GM12878 (cell line): ENCODE measurements at regions not wholly inside any gene's neighbourhood (a gene's known extent, or its start where the extent isn't known, plus 50 kb on each side); places are given as distances from the start of the nearest gene placed in this dataset.

Experiments used
- ATAC-seq: fragments of 200-7000 bp; cut with Tn5 transposase; 3 replicates; pipeline ENCODE4 v1.9.1; 2020; ENCODE audit warnings: mild to moderate bottlenecking, moderate library complexity
- BruUV-seq: library from RNA; stranded (reverse); fragments of 400-500 nt; replicated peaks from 2 replicates; lab custom pipeline; 2021; lab: Mats Ljungman, UMichigan
- CTCF ChIA-PET: fragments of 300-600 bp; sonication (Branson Sonifier 250); formaldehyde crosslinking; extraction: SDS; loops from one replicate; lab custom pipeline; 2021; ENCODE audit warnings: inconsistent platforms; lab: Yijun Ruan, JAX
- POLR2A ChIA-PET: fragments of 350-600 bp; formaldehyde crosslinking; extraction: SDS; loops from one replicate; lab custom pipeline; 2021; ENCODE audit warnings: inconsistent platforms; lab: Charles Lee
- RAD21 ChIA-PET: fragments of 300-600 bp; sonication (Branson Sonifier 250); formaldehyde crosslinking; loops from one replicate; lab custom pipeline; 2023; ENCODE audit warnings: antibody characterized with exemption; ENCODE audit not compliant: unreplicated experiment; lab: Charles Lee
- SMC1A ChIA-PET: fragments of 300-600 bp; sonication (Branson Sonifier 250); formaldehyde crosslinking; loops from one replicate; lab custom pipeline; 2023; ENCODE audit not compliant: unreplicated experiment, uncharacterized antibody; lab: Charles Lee
- DNase-seq: peaks from one replicate; pipeline ENCODE4 v3.0.0-alpha.2; 2011; ENCODE audit warnings: low read depth, low spot score
- FAIRE-seq: peaks from 3 replicates; lab custom pipeline; 2011; peaks lifted over from hg19 to GRCh38; lab: Jason Lieb, UNC
- H2AFZ ChIP-seq: 2 replicates; pipeline ENCODE4 v1.6.0; 2011; ENCODE audit warnings: low read depth, low read length, control low read depth; ENCODE audit not compliant: control insufficient read depth
- H3K27ac ChIP-seq: 2 replicates; pipeline ENCODE4 v1.5.1; 2011; ENCODE audit warnings: control low read depth; ENCODE audit not compliant: control insufficient read depth, insufficient read depth
- H3K27me3 ChIP-seq, 2 experiments: replicated peaks in 1 of 2; 2 replicates each; pipeline versions ENCODE4 v1.6.0 to v1.6.1; 2011; ENCODE audit warnings: low read length in 1 of 2; ENCODE audit not compliant: control insufficient read depth in 2 of 2, insufficient read depth in 2 of 2
- H3K36me3 ChIP-seq, 2 experiments: 2 replicates each; pipeline ENCODE4 v1.5.1; 2011; ENCODE audit warnings: low read length in 1 of 2; ENCODE audit not compliant: control insufficient read depth in 2 of 2, insufficient read depth in 2 of 2
- H3K4me1 ChIP-seq: 2 replicates; pipeline ENCODE4 v1.6.1; 2011; ENCODE audit warnings: mild to moderate bottlenecking, low read length, moderate library complexity, mixed read lengths; ENCODE audit not compliant: control insufficient read depth, insufficient read depth
- H3K4me2 ChIP-seq: 2 replicates; pipeline ENCODE4 v1.6.0; 2011; ENCODE audit warnings: control low read depth; ENCODE audit not compliant: control insufficient read depth, insufficient read depth
- H3K4me3 ChIP-seq: fragments of 200-600 bp; sonication (generic); 2 replicates; pipeline ENCODE4 v1.5.1; 2016
- H3K79me2 ChIP-seq: 2 replicates; pipeline ENCODE4 v1.6.0; 2011; ENCODE audit warnings: low read length; ENCODE audit not compliant: control insufficient read depth, insufficient read depth
- H3K9ac ChIP-seq: 2 replicates; pipeline ENCODE4 v1.8.0; 2011; ENCODE audit warnings: low read length, control low read depth, mixed read lengths; ENCODE audit not compliant: control insufficient read depth, insufficient read depth
- H3K9me3 ChIP-seq: replicated peaks from 3 replicates; pipeline ENCODE4 v1.5.1; 2011; ENCODE audit warnings: mild to moderate bottlenecking, low read length; ENCODE audit not compliant: control insufficient read depth, insufficient read depth
- H4K20me1 ChIP-seq: 2 replicates; pipeline ENCODE4 v1.6.0; 2011; ENCODE audit not compliant: control insufficient read depth, insufficient read depth
- ASH2L ChIP-seq: fragments of 300-600, 200-600 bp; sonication (generic); IDR thresholded peaks from 2 replicates; pipeline ENCODE4 v1.6.1; 2017; ENCODE audit warnings: low read depth, mild to moderate bottlenecking, borderline replicate concordance
- BHLHE40 ChIP-seq, 2 experiments: fragments of 450-650 bp in 1 of 2; IDR thresholded peaks; 2 replicates each; pipeline ENCODE4 v1.6.1; 2011 to 2017; ENCODE audit warnings: low read depth in 2 of 2, borderline replicate concordance in 1 of 2, improper control_type of control experiment in 1 of 2, low read length in 1 of 2, mild to moderate bottlenecking in 1 of 2
- FOXK2 ChIP-seq: fragments of 450-650 bp; IDR thresholded peaks from 2 replicates; pipeline ENCODE4 v1.6.1; 2017; ENCODE audit warnings: mild to moderate bottlenecking, moderate library complexity
- GATAD2B ChIP-seq: fragments of 450-650 bp; conservative IDR thresholded peaks from 2 replicates; pipeline ENCODE4 v1.6.1; 2017; ENCODE audit warnings: low read depth, mild to moderate bottlenecking, moderate library complexity
- HCFC1 ChIP-seq: fragments of 150-350 bp; IDR thresholded peaks from 2 replicates; pipeline ENCODE4 v1.6.1; 2014; ENCODE audit warnings: low read length
- HDGF ChIP-seq: fragments of 450-650 bp; IDR thresholded peaks from 2 replicates; pipeline ENCODE4 v1.6.1; 2016; ENCODE audit warnings: antibody characterized with exemption
- JUNB ChIP-seq: IDR thresholded peaks from 2 replicates; pipeline ENCODE4 v1.6.1; 2016; ENCODE audit warnings: antibody characterized with exemption, mild to moderate bottlenecking
- KLF5 ChIP-seq: fragments of 450-650 bp; IDR thresholded peaks from 2 replicates; pipeline ENCODE4 v1.6.1; 2014; ENCODE audit warnings: mild to moderate bottlenecking; ENCODE audit not compliant: partially characterized antibody
- NR2C2 ChIP-seq: IDR thresholded peaks from 2 replicates; pipeline ENCODE4 v1.6.1; 2011; ENCODE audit warnings: borderline replicate concordance, low read depth; ENCODE audit not compliant: control insufficient read depth, insufficient read length
- PAX8 ChIP-seq: fragments of 450-650 bp; IDR thresholded peaks from 2 replicates; pipeline ENCODE4 v1.6.1; 2017; ENCODE audit warnings: mild to moderate bottlenecking, moderate library complexity
- RUNX3 ChIP-seq: IDR thresholded peaks from 2 replicates; pipeline ENCODE4 v1.6.1; 2012; ENCODE audit warnings: low read length, inconsistent platforms
- SMARCA5 ChIP-seq: fragments of 450-650 bp; IDR thresholded peaks from 2 replicates; pipeline ENCODE4 v1.6.1; 2017; ENCODE audit warnings: mild to moderate bottlenecking
- SP1 ChIP-seq: IDR thresholded peaks from one replicate; pipeline ENCODE4 v1.6.1; 2011; ENCODE audit warnings: low read depth, low read length
- TAF1 ChIP-seq: IDR thresholded peaks from 2 replicates; pipeline ENCODE4 v1.6.1; 2011; ENCODE audit warnings: mild to moderate bottlenecking, low read depth, low read length, borderline replicate concordance
- WRNIP1 ChIP-seq: IDR thresholded peaks from 2 replicates; pipeline ENCODE4 v1.6.1; 2011; ENCODE audit warnings: low read depth, low read length, improper control_type of control experiment, borderline replicate concordance
- ZNF24 ChIP-seq: fragments of 450-650 bp; IDR thresholded peaks from 2 replicates; pipeline ENCODE4 v1.6.1; 2017; ENCODE audit warnings: antibody characterized with exemption, mild to moderate bottlenecking
- WGBS: methylation state at CpG from one replicate; pipeline ENCODE4 v1.1.6; 2016; ENCODE audit warnings: low lambda C conversion rate; ENCODE audit not compliant: insufficient replicate concordance, insufficient coverage; ENCODE audit errors: missing lambda C conversion rate; 5-methylcytosine and 5-hydroxymethylcytosine counted together
- in situ Hi-C: fragments of 300-500 bp; cut with MboI; formaldehyde crosslinking; loops from 9 replicates; pipeline ENCODE4 v1.14.3; 2018; ENCODE audit warnings: mixed read lengths
- intact Hi-C: fragments of 100-400 bp; cut with micrococcal nuclease; formaldehyde crosslinking; loops from one replicate; pipeline ENCODE4 v1.14.2; 2022; ENCODE audit not compliant: unreplicated experiment
- TF ChIP-seq, protein P1 (sequence below): fragments of 450-650 bp; IDR thresholded peaks from 2 replicates; pipeline ENCODE4 v1.6.1; 2017; ENCODE audit warnings: borderline replicate concordance
- TF ChIP-seq, protein P2 (sequence below): fragments of 450-650 bp; formaldehyde crosslinking; IDR thresholded peaks from 2 replicates; pipeline ENCODE4 v1.4.0; 2020; ENCODE audit warnings: mild to moderate bottlenecking, moderate library complexity

- ChIA-PET CTCF (no interaction called here), RAD21 (no interaction called here), POLR2A (no interaction called here), SMC1A (no interaction called here)
- no TSS peak for BruUV-seq
- no peak for ATAC-seq
- no peak for TF ChIP-seq SP1
- no peak for TF ChIP-seq JUNB
- TF ChIP-seq KLF5, result no peak
- TF ChIP-seq RUNX3, result no peak
- TF ChIP-seq, protein P1, sequence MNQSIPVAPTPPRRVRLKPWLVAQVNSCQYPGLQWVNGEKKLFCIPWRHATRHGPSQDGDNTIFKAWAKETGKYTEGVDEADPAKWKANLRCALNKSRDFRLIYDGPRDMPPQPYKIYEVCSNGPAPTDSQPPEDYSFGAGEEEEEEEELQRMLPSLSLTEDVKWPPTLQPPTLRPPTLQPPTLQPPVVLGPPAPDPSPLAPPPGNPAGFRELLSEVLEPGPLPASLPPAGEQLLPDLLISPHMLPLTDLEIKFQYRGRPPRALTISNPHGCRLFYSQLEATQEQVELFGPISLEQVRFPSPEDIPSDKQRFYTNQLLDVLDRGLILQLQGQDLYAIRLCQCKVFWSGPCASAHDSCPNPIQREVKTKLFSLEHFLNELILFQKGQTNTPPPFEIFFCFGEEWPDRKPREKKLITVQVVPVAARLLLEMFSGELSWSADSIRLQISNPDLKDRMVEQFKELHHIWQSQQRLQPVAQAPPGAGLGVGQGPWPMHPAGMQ, result no peak
- no peak for TF ChIP-seq HDGF
- TF ChIP-seq ASH2L, result no peak
- no peak for TF ChIP-seq WRNIP1
- no peak for TF ChIP-seq TAF1
- TF ChIP-seq SMARCA5, result no peak
- no peak for TF ChIP-seq NR2C2
- TF ChIP-seq, protein P2, sequence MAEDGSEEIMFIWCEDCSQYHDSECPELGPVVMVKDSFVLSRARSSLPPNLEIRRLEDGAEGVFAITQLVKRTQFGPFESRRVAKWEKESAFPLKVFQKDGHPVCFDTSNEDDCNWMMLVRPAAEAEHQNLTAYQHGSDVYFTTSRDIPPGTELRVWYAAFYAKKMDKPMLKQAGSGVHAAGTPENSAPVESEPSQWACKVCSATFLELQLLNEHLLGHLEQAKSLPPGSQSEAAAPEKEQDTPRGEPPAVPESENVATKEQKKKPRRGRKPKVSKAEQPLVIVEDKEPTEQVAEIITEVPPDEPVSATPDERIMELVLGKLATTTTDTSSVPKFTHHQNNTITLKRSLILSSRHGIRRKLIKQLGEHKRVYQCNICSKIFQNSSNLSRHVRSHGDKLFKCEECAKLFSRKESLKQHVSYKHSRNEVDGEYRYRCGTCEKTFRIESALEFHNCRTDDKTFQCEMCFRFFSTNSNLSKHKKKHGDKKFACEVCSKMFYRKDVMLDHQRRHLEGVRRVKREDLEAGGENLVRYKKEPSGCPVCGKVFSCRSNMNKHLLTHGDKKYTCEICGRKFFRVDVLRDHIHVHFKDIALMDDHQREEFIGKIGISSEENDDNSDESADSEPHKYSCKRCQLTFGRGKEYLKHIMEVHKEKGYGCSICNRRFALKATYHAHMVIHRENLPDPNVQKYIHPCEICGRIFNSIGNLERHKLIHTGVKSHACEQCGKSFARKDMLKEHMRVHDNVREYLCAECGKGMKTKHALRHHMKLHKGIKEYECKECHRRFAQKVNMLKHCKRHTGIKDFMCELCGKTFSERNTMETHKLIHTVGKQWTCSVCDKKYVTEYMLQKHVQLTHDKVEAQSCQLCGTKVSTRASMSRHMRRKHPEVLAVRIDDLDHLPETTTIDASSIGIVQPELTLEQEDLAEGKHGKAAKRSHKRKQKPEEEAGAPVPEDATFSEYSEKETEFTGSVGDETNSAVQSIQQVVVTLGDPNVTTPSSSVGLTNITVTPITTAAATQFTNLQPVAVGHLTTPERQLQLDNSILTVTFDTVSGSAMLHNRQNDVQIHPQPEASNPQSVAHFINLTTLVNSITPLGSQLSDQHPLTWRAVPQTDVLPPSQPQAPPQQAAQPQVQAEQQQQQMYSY, result no peak
- no peak for TF ChIP-seq ZNF24
- TF ChIP-seq PAX8, result no peak
- no peak for TF ChIP-seq BHLHE40 (IDR thresholded peaks at IDR 0.05; ENCODE audit: borderline replicate concordance in 1 of 2, low read depth in 2 of 2, low read length in 1 of 2)
- no peak for TF ChIP-seq GATAD2B
- no peak for TF ChIP-seq HCFC1
- TF ChIP-seq FOXK2, result no peak
- DNase-seq, result no peak
- Histone ChIP-seq H2AFZ (no peak overlapping the region), H3K79me2 (no peaks in the 10 kb centered on the region), H3K27ac (no peak overlapping the region), H3K9ac (no peak overlapping the region), H3K9me3 (no peaks in the 10 kb centered on the region; the same call in 2 of the 3 replicates), H3K4me2 (no peak overlapping the region), H3K36me3 (no peaks in the 10 kb centered on the region), H3K4me3 (no peak overlapping the region), H4K20me1 (no peaks in the 10 kb centered on the region), H3K27me3 (no peaks in the 10 kb centered on the region), H3K4me1 (no peaks in the 10 kb centered on the region)
- WGBS, result 61% methylated on average over 5 of the region's 5 CpGs
- intact Hi-C loops (no loop called here), in situ Hi-C loops (no loop called here)
- no peak for FAIRE-seq
These were observed 544.1 kb downstream of the SOX11 start for GRCh38 chr2:6236317-6236716.
